ENCODE measurements at regions not wholly inside any gene's neighbourhood (a gene's known extent, or its start where the extent isn't known, plus 50 kb on each side); places are given as distances from the start of the nearest gene placed in this dataset.
"Not testable (repeated sequence)": the region's sequence is repeated elsewhere in the genome, so short reads cannot be mapped to it uniquely, and the experiment has no call there.

DNA sequence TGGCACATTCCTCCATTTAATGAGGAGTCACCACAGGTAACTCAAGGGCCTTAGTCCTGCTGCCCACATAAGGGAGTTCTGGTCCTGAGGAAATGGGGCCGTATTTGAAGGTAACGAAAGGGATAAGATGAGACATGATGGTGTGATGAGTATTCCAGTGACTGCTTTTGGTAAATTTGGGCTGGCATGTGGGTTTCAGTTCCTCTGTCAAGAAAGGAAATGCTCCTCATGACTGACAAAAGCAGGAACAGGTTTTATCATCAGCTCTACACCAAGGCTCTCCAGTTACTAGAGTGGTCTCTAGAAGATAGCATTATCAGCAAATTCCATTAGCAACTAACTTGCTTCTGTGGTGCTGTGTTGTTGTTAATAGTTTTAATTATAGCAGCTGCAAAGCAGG lies 161.8 kb upstream of the PTPN20 start:
- DNase-seq: not testable (repeated sequence)

DNA sequence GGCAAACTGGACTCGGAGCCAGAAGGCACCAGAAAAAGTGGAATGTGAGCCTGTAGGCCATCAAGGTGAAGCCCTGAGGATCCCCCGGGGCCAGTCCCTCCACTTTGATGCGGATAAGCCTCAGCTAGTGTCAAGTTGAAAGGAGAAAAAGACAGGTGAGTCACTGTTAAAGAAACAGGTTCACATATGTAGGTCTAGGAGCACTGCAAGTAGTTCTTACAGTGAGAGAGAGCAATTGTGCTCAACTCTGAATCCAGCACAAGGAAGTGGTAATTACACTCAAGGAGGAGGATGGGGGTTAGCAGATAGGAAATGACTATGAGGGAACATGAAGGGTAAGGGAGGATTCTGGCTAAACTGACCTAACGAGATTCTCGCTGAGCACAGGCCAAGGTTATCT lies 157.5 kb upstream of the PTPN20 start:
- not testable (repeated sequence) for DNase-seq

- DNase-seq: not testable (repeated sequence)
These were observed 149.8 kb upstream of the PTPN20 start for GRCh38 chr10:46761471-46761870.

- not testable (repeated sequence) for DNase-seq
These were observed 142.5 kb upstream of the PTPN20 start for GRCh38 chr10:46768515-46769291.

DNA sequence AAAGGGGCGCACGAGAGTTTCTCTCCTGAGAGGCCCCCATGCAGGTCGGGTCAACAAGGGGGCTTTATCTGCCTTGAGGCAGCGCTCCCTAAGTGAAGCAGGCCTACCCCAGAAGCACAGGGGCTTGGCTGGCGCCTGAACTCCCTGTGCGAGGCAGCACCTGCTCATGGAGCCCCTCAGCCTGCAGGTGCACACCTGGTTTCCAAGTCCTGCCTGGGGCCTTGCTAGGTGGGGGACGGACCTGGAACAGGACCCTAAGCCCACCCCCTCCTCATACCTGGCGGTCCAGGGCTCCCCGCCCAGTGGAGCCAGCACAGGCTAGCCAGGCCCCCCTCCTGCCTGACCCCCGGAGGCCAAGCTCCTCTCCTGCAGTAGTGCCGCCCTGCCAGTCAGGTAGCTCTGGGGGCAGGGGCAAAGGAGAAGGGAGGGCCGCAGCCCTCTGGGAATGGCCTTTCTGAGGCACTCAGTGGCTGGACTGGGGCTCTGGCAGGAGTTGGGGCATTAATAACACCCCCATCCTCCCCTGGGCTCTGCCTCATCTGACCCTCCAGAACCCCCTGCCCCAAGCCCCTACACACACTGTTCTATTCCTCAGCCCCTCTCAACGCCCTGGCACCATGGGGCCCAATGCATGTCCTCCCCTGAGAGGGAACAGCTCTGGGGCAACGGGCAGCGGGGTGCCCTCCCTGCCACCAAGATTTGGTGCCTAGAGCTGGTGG lies 137.9 kb upstream of the PTPN20 start:
- not testable (repeated sequence) for DNase-seq

DNA sequence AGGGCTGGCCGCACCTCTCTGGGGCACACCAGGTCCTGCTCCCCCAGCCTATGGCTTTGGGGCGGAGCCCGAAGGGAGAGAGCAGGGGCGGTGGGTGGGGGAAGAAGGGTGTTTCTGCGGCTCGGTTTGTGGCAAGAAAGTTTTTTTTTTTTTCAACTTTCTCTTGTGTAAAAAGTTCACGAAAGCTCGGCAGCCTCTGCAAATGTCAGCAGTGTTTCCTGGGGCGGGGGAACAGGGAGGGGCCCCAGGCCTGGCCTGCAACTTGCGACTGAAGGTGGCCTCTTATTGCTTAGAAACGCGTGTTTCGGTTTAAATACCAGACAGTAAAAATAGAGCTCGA lies 137.4 kb upstream of the PTPN20 start:
- DNase-seq: not testable (repeated sequence)

- DNase-seq: not testable (repeated sequence)
These were observed 136.9 kb upstream of the PTPN20 start for GRCh38 chr10:46774366-46774765.

GRCh38 chr10:46774945-46775667 lies 136.1 kb upstream of the PTPN20 start:
- not testable (repeated sequence) for DNase-seq

DNA sequence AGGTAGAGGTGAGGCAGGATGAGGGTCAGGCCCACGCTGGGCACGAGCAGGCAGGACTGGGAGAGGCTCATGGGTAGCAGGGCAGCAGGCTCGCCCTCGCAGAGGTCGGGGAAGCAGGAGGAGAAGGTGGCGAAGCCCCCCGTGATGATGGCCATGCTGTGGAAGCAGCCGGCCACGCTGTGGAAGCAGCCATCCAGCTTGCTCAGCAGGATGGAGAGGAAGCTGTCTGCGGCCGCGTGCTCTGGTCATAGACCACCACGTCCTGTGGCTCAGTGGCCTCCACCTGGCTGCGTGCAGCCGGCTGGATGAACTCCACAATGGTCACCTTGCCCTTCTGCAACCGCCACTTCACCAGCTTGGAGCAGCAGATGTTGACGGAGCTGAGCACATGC lies 135.6 kb upstream of the PTPN20 start:
- not testable (repeated sequence) for DNase-seq

DNA sequence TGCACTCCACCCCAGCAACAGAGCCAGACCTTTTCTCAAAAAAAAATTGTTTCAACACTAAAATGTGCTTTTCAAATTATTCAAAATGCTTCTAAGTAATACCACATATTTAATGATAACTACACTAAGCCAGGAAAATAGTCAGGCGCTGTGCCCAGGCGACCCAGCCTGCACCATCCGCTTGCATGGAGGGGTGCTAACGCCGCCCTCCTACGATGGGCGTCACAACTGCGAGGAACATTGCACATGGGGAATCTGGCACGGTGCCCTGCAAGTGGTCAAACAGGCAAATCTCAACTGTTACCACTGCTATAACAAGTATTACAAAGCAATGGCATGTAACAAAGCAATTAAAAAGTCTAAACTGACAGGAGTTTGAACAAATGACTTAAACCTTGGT lies 131.7 kb upstream of the PTPN20 start:
- DNase-seq: not testable (repeated sequence)

DNA sequence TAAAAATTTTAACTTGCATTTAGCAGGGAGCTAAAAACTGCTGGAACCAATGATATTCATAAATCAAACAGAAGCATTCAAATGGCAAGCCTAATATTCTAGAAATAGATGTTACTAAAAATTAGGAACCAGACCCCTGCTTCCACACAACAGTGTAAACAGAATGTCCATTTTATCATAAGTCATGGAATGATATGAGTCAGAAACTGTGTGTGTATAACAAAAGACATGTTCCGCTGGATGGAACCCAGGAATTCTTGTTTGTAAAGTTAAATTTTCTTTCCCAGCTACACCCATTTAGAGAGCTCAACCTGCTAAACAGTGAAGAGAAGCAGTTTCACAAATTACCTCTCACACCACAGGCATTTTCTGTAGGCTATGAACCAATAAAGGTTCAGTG lies 131.1 kb upstream of the PTPN20 start:
- DNase-seq: not testable (repeated sequence)

DNA sequence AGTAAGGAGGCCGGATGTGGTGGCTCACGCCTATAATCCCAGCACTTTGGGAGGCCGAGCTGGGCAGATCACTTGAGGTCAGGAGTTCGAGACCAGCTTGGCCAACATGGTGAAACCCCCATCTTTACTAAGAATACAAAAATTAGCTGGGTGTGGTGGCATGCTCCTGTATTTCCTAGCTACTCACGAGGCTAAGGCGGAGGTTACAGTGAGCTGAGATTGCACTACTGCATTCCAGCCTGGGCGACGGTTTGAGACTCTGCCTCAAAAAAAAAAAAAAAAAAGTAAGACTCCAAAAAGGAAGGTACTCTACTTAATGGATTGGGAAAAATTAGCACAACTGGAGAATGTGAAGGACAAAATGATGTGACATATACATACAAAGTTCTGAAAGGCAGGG lies 130.2 kb upstream of the PTPN20 start:
- not testable (repeated sequence) for DNase-seq

GRCh38 chr10:46782001-46782874 lies 129.0 kb upstream of the PTPN20 start:
- DNase-seq: not testable (repeated sequence)

- not testable (repeated sequence) for DNase-seq
These were observed 126.6 kb upstream of the PTPN20 start for GRCh38 chr10:46784665-46785064.

DNA sequence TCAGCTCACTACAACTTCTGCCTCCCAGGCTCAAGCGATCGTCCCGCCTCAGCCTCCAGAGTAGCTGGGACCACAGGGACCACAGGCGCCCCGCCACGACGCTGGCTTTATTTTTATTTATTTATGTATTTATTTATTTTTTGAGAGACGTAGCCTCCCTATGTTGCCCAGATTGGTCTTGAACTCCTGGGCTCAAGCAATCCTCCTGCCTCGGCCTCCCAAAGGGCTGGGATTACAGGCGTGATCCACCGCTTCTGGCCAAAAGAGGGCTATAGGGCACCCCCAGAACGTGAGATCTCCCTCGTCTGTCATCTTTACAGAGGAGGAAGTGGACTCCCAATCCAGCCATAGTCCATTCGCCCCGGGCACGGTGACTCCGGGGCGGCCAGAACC lies 125.1 kb upstream of the PTPN20 start:
- not testable (repeated sequence) for DNase-seq

- peak; percentile 10 for DNase-seq
These were observed 124.5 kb upstream of the PTPN20 start for GRCh38 chr10:46786518-46787320.

DNA sequence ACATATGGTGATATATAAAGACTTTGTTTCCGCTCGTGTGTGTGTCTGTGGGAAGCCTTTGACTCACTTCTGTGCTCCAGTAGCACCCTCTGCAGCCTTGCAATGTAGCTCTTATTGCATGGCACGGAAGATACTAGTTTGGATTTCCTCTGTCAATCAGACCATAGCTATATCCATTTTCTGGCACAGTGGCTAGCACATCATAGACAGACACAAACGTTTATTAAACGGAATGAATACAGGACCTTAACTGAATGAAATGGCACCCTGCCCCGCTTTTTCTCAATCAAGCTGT lies 124.0 kb upstream of the PTPN20 start:
- DNase-seq: peak; percentile 20

DNA sequence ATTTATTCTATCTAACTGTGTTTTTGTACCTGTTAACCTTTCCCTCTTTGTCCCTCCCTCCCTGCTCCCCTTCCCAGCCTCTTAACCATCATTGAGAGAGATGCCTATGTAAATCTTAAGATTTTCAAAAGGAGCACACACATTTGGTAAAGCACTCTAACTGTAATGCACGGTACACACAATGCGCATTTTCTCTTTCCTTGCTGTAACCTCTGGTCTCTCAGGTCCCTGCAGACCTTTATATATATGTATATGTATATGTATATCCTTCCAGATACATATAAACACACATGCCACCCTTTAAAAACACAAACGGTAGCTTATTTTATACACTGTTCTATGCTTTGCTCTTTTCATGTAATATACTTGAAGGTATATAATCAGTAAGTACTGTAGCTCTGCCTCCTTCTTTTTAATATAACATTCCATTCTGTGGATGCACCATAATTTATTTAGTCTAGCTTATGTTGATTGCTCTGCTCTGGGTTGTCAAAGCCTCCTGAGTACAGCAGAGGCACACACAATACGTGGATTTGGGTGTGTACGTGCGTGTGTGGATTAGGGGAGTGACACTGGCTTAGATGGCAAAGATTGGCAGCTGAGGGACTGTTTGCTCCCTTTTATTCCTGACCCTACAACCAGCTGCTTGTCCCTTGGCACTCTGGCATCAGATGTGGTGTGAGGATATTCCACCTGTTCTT lies 118.4 kb upstream of the PTPN20 start:
- DNase-seq: not testable (repeated sequence)

DNA sequence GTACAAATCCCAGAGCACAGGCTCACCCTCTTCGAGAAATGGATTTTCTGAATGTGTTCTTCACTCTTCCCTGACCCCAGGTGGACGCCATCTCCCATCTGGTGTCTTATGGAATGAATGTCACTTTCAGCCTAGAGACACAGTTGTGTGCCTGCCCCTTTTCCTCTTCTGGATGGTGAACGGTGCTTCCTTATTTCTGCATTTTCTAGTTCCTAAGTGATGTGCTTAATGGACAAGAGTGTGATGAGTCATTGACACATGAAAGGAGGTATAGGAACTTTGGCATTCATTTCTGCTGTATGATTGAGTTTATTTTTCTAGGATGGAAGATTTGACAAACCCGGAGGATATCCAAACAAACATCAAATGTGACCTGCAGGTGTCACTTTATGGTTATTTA lies 114.9 kb upstream of the PTPN20 start:
- not testable (repeated sequence) for DNase-seq

DNA sequence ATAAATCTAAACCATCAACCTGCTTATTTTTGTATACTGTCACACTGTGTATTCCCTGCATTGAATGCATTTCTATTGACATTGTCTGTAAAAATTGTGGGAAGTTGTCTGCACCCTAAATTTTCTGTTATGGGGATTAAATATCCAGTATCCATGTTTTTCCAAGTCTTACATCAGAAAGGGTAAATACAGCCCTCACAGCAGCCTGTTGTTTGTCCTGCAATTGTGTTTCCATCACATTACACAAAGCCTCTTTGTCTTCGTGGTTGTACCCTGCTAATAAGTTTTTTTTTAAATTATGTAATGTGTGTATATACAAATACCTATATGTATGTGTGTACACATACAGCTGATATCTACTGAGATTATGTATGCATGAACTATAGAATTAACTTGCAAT lies 109.2 kb upstream of the PTPN20 start:
- DNase-seq: not testable (repeated sequence)

- DNase-seq: not testable (repeated sequence)
These were observed 108.1 kb upstream of the PTPN20 start for GRCh38 chr10:46803082-46803481.

Measured in NCI-H226 (cell line).